ENCODE measurements at regions not wholly inside any gene's neighbourhood (a gene's known extent, or its start where the extent isn't known, plus 50 kb on each side); places are given as distances from the start of the nearest gene placed in this dataset.

DNA sequence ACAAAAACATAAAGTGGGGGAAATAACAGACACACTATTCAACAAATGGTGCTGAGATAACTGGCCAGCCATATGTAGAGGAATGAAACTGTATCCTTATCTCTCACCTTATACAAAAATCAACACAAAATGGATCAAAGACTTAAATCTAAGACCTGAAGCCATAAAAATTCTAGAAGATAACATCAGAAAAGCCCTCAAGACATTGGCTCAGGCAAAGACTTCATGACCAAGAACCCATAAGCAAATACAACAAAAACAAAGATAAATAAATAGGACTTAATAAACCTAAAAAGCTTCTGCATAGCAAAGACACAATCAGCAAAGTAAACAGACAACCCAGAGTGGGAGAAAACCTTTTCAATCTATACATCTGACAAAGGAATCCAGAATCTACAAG lies 278.9 kb downstream of the PIK3C3 start:
- TF ChIP-seq, protein P1, sequence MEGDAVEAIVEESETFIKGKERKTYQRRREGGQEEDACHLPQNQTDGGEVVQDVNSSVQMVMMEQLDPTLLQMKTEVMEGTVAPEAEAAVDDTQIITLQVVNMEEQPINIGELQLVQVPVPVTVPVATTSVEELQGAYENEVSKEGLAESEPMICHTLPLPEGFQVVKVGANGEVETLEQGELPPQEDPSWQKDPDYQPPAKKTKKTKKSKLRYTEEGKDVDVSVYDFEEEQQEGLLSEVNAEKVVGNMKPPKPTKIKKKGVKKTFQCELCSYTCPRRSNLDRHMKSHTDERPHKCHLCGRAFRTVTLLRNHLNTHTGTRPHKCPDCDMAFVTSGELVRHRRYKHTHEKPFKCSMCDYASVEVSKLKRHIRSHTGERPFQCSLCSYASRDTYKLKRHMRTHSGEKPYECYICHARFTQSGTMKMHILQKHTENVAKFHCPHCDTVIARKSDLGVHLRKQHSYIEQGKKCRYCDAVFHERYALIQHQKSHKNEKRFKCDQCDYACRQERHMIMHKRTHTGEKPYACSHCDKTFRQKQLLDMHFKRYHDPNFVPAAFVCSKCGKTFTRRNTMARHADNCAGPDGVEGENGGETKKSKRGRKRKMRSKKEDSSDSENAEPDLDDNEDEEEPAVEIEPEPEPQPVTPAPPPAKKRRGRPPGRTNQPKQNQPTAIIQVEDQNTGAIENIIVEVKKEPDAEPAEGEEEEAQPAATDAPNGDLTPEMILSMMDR (IDR thresholded peaks at IDR 0.05; ENCODE audit: low read depth, low read length, poor library complexity, severe bottlenecking), result no peak
- no peak for TF ChIP-seq EZH2phosphoT487 (IDR thresholded peaks at IDR 0.05; ENCODE audit: borderline replicate concordance, low read length)

All from DOHH2 (cell line).